Stimulated activated CD8-positive, alpha-beta memory T cell treated with anti-CD3 and anti-CD28 coated beads, Interleukin-4, amount 100 ng/mL, for 24 hours (primary cell): ENCODE measurements at regions not wholly inside any gene's neighbourhood (a gene's known extent, or its start where the extent isn't known, plus 50 kb on each side); places are given as distances from the start of the nearest gene placed in this dataset.

Experiments
- DNase-seq: peaks from one replicate; pipeline ENCODE4 v3.0.0-alpha.2; 2020; ENCODE audit warnings: low read depth

DNA sequence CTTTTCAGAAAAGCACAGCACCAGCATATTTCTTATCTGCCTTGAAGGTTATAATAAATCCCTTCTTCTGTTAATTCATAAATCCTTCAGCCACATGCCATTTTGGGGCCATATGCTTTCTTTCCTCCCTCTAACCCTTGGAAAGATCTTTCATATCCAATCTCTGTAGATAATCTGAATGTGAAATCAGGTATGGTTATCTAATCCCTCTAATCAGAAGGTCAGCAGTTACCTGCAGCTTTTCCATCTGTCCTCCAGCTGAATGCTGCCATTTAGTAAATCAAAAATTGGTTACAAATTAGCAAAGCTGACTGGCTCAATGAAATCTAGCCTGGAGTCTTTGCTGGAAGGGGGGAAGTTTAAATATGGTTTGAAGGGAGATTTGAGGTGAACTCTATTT is 230.5 kb downstream of the PIK3C3 start:
- no peak for DNase-seq

DNA sequence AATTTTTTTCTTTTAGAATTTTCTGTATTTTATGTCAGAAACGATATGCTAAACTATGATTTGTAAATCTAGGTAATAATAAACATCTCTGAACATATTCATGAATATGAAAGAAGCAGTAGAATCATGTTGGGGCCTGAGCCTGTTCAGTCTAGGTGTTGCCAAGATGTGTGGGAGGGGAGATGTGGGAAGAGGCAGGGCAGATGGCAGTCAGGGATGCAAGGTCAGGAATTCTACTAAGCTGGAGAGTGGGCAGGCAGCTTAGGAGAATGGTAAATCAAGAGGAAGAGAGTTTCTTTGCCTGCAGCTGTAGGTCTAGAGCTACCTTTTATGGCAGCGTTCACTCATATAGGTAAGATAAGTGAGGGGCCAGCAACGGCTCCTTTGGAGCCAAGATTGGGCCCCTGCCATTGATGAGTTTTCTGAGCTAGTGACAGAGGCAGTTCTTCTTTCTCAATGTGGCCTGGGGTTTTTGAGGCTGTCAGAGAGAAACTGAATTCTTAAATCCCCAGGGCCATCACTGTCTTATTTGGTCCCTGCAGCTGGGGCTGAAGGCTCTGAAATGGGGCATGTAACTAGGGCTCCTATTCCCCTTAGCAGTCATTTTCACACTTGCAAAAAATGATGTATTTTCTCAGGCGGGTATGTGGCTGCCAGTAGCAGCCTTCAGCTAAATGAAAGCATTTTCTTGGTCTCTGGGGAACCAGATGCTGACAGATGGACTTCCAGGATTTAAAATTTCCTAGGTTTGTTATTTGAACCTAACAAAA is 232.8 kb downstream of the PIK3C3 start:
- DNase-seq = no peak

GRCh38 chr18:42190643-42191042 is 235.6 kb downstream of the PIK3C3 start:
- DNase-seq = no peak

- no peak for DNase-seq
Measured at GRCh38 chr18:42192251-42193248, 237.5 kb downstream of the PIK3C3 start.

GRCh38 chr18:42196651-42197050 is 241.6 kb downstream of the PIK3C3 start:
- no peak for DNase-seq

- no peak for DNase-seq
Measured at GRCh38 chr18:42201137-42201536, 246.1 kb downstream of the PIK3C3 start.

- DNase-seq = no peak
Measured at GRCh38 chr18:42211201-42211600, 256.2 kb downstream of the PIK3C3 start.

- DNase-seq = no peak
Measured at GRCh38 chr18:42222557-42222956, 267.5 kb downstream of the PIK3C3 start.

DNA sequence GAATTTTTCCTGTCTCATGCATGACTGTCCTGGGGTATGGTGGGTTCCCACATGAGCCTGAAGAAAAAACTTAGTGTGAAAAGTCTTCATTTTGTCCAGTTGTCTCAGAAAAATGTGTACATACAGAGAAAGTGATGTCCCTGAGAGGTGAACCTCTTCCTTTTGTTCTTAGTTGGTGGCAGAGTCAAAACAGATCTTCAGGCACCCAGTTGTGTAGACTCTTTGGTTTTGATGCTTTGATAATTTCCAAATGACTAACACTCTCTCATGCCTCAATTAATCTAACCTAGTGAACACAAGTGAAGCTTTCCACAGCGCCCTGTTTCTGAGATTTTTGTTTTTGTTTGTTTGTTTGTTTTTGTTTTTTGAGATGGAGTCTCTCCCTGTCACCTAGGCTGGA is 273.5 kb downstream of the PIK3C3 start:
- DNase-seq = no peak

GRCh38 chr18:42229211-42230210 is 274.5 kb downstream of the PIK3C3 start:
- DNase-seq = no peak

- no peak for DNase-seq
Measured at GRCh38 chr18:42230636-42231035, 275.6 kb downstream of the PIK3C3 start.

DNA sequence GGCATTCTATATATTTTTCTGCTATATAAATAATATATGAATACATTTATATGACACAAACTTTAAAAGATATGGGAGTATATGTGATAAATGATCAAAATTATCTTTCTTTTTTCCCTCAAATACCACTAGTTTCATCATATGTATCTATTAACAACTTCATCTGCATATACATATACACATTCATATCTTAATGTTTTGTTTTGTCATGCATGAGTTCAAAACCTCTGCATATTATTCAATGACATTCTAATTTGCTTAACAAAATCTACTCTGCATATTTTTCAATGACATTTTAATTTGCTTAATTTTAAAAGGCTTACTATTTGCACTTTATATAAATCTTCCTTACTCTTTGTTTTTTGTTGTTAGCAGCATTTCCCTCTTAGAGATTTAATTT is 276.2 kb downstream of the PIK3C3 start:
- no peak for DNase-seq

- DNase-seq = no peak
Measured at GRCh38 chr18:42231796-42232195, 276.8 kb downstream of the PIK3C3 start.

DNA sequence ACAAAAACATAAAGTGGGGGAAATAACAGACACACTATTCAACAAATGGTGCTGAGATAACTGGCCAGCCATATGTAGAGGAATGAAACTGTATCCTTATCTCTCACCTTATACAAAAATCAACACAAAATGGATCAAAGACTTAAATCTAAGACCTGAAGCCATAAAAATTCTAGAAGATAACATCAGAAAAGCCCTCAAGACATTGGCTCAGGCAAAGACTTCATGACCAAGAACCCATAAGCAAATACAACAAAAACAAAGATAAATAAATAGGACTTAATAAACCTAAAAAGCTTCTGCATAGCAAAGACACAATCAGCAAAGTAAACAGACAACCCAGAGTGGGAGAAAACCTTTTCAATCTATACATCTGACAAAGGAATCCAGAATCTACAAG is 278.9 kb downstream of the PIK3C3 start:
- no peak for DNase-seq

GRCh38 chr18:42242758-42243157 is 287.7 kb downstream of the PIK3C3 start:
- DNase-seq = no peak

DNA sequence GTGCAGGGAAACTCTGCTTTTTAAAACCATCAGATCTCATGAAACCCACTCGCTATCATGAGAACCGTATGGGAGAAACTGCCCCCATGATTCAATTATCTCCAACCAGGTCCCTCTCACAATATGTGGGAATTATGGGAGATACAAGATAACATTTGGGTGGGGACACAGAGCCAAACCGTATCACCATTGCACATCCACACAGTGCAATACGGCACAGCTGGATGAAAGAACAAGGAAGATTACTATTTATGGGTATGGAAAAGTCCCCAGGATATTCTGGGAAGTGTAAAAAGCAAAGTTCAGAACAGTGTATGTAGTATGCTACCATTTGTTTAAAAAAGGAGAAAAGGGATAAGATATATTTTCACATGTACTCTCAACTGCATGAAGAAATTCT is 290.1 kb downstream of the PIK3C3 start:
- DNase-seq = no peak

DNA sequence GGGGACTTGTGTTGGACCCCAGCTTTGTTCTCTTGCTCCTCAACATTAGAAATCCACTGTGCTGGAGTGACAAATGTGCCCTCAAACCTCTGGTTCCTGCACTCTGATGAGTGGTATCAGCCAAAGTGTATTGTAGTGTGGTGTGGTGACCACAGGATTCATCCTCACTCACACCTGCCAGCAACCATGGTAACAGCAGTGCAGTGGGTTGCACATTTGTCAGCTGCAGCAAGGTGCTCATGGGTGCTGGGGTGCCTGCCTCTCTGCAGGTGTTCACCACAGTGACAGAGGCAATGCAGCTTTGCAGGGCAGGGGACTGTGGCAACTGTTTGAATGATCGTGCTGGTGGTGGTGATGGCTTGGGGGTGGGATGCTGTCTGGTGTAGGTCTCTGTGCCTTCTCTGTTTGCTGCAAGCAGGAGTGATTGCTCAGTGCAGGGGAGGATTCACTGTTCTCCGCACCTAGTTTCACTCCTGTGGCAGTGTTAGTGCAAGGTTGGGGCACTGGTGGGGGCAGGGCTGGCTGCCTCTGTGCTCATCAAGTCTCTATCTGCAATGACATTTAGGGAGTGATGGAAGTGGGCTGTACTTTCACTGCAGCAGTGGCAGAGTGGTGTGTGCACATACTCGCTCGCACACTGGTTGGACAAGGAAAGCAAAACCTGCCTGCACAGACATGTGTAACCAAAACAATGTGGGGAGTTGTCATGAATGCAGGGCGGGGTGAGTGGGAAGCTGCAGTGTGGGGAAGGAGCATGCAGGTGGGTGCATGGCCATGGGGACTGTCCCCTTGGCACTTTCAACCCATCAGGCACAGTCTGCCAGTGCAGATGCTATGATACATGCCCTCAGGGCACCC is 301.1 kb downstream of the PIK3C3 start:
- DNase-seq = no peak

- DNase-seq = no peak
Measured at GRCh38 chr18:42258301-42258965, 303.4 kb downstream of the PIK3C3 start.

DNA sequence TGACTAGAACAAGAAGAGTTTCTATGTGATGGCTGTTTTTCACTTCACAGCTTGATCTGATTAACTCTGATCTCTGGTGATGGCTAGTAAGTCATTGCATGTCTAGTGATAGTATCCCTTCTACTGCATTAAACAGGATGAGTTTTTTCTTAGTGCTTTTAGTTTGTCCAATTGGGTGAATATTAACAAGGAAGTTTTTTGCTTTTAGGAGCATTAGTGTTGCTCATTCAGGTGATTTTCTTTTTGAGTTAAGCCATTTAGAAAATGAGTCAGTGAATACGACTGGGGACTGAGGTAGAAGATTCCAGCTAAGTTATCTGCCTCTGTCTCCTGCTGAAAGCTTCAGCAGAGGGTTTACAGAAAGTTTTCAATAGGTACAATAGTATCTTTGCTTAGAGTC is 306.7 kb downstream of the PIK3C3 start:
- no peak for DNase-seq

DNA sequence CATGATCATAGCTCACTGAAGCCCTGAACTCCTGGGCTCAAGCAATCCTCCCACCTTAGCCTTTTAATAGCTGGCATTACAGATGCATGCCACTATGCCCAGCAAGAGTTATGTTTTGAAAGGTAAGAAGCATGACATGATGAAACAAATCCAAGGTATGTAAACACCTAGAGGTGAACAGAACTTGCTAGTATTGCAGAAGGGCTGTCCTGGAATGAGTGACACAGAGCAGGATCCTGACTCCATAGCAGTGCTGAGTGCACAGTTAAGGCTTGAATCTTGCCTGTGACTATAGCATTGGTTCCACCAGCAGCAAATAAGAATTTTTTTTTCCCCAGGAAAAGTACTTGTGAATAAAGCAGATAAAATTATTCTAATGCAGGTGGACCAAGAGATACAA is 309.5 kb downstream of the PIK3C3 start:
- no peak for DNase-seq
